Transverse colon (tissue), 4 donors: ENCODE measurements at regions not wholly inside any gene's neighbourhood (a gene's known extent, or its start where the extent isn't known, plus 50 kb on each side); places are given as distances from the start of the nearest gene placed in this dataset.

ENCODE experiments used
- DNase-seq: peaks from one replicate; pipeline ENCODE4 v3.0.0-alpha.2; 2019
- H3K27ac ChIP-seq, 4 donors: fragments of 200-600 bp; sonication (generic); 2 replicates each; pipeline ENCODE4 v1.5.1; 2016 to 2018; ENCODE audit warnings: inconsistent platforms in 4 of 4
- H3K27me3 ChIP-seq: fragments of 200-600 bp; sonication (generic); 2 replicates; pipeline ENCODE4 v1.5.1; 2017; ENCODE audit warnings: inconsistent platforms
- H3K36me3 ChIP-seq, 4 donors: fragments of 200-600 bp; sonication (generic); 2 replicates each; pipeline ENCODE4 v1.5.1; 2017 to 2019; ENCODE audit warnings: inconsistent platforms in 4 of 4
- H3K4me1 ChIP-seq, 4 donors: fragments of 200-600 bp; sonication (generic); 2 replicates each; pipeline ENCODE4 v1.5.1; 2017 to 2020; ENCODE audit warnings: inconsistent platforms in 4 of 4
- H3K4me3 ChIP-seq, 4 donors: fragments of 200-600 bp; sonication (generic); 1 replicate in 1 of 4; 2 replicates in 3 of 4; pipeline versions ENCODE4 v1.5.1 to v1.6.1; 2017 to 2019; ENCODE audit warnings: inconsistent platforms in 4 of 4
- H3K9me3 ChIP-seq, 2 donors: fragments of 200-600 bp; sonication (generic); 2 replicates each; pipeline ENCODE4 v1.5.1; 2017 to 2019; ENCODE audit warnings: inconsistent platforms in 2 of 2
- CTCF ChIP-seq, 5 experiments: fragments of 200-600 bp in 3 of 5; fragments of 450-650 bp in 2 of 5; sonication (generic) in 3 of 5; IDR thresholded peaks; 1 replicate in 2 of 5; 2 replicates in 3 of 5; pipeline ENCODE4 v1.5.1; 2016 to 2017; ENCODE audit warnings: antibody characterized with exemption in 5 of 5, inconsistent platforms in 3 of 5, mild to moderate bottlenecking in 2 of 5, moderate library complexity in 1 of 5
- EP300 ChIP-seq: sonication (generic); formaldehyde crosslinking; IDR thresholded peaks from one replicate; pipeline ENCODE4 v1.6.1; 2017; ENCODE audit warnings: antibody characterized with exemption, low read depth
- POLR2A ChIP-seq: fragments of 450-650 bp; IDR thresholded peaks from one replicate; pipeline ENCODE4 v1.6.1; 2016; ENCODE audit warnings: antibody characterized with exemption, mild to moderate bottlenecking, moderate library complexity
- POLR2AphosphoS5 ChIP-seq, 3 donors: sonication (generic); formaldehyde crosslinking; IDR thresholded peaks; one replicate each; pipeline ENCODE4 v1.6.1; 2016; ENCODE audit warnings: antibody characterized with exemption in 3 of 3
- WGBS, 2 donors: methylation state at CpG; one replicate each; pipeline ENCODE4 v1.1.5; 2018; ENCODE audit warnings: low coverage in 1 of 2; 5-methylcytosine and 5-hydroxymethylcytosine counted together
- in situ Hi-C, 4 donors: fragments of 200-750 bp; cut with MboI; loops; one replicate each; pipeline versions ENCODE4 v1.15.0 to v1.15.1; 2017; ENCODE audit warnings: low sequenced_read_pairs in 3 of 4, low pct_ligation_motif_present in 1 of 4, low pct_unique_long_range_greater_than_20kb in 1 of 4
- intact Hi-C: fragments of 100-400 bp; cut with DNase I; formaldehyde crosslinking; loops from one replicate; pipeline ENCODE4 v1.15.1; 2023; ENCODE audit warnings: low total_unique reads

- in situ Hi-C loops, result no loop called here
- Histone ChIP-seq H3K4me1 (no peaks in the 10 kb centered on the region), H3K9me3 (no peaks in the 10 kb centered on the region), H3K27ac (no peak overlapping the region), H3K4me3 (no peak overlapping the region), H3K36me3 (no peaks in the 10 kb centered on the region), H3K27me3 (no peaks in the 10 kb centered on the region)
- DNase-seq, result no peak
- intact Hi-C loops, result no loop called here
- TF ChIP-seq EP300 (no peak), POLR2A (no peak), CTCF (IDR thresholded peaks at IDR 0.05) (no peak), POLR2AphosphoS5 (IDR thresholded peaks at IDR 0.05) (no peak)
- WGBS, 2 donors, result 82 to 91% methylated on average over 3 of the region's 3 CpGs
These were observed 529.9 kb downstream of the NOVA1 start for GRCh38 chr14:26067786-26068459.

- no peak for DNase-seq
- Histone ChIP-seq H3K27me3 (no peaks in the 10 kb centered on the region), H3K27ac (no peak overlapping the region), H3K4me3 (no peak overlapping the region), H3K36me3 (no peaks in the 10 kb centered on the region), H3K9me3 (no peaks in the 10 kb centered on the region), H3K4me1 (no peaks in the 10 kb centered on the region)
- in situ Hi-C loops (no loop called here), intact Hi-C loops (no loop called here)
- 86 to 94% methylated on average over 2 of the region's 2 CpGs for WGBS, 2 donors
- TF ChIP-seq POLR2A, result no peak
- TF ChIP-seq POLR2AphosphoS5 (IDR thresholded peaks at IDR 0.05), result no peak
- no peak for TF ChIP-seq EP300
- TF ChIP-seq CTCF (IDR thresholded peaks at IDR 0.05), result no peak
These were observed 530.5 kb downstream of the NOVA1 start for GRCh38 chr14:26067341-26067740.

GRCh38 chr14:26056036-26056616 is 541.7 kb downstream of the NOVA1 start:
- H3K4me3 ChIP-seq, result no peak overlapping the region
- no peak for TF ChIP-seq CTCF (IDR thresholded peaks at IDR 0.05)
- TF ChIP-seq EP300, result no peak
- H3K27ac ChIP-seq, result no peak overlapping the region
- 47 to 51% methylated on average over 6 of the region's 6 CpGs for WGBS, 2 donors
- intact Hi-C loops (no loop called here), in situ Hi-C loops (no loop called here)
- no peak for DNase-seq
- no peaks in the 10 kb centered on the region for H3K4me1 ChIP-seq
- H3K9me3 ChIP-seq, result no peaks in the 10 kb centered on the region
- H3K27me3 ChIP-seq, result no peaks in the 10 kb centered on the region
- no peaks in the 10 kb centered on the region for H3K36me3 ChIP-seq

GRCh38 chr14:26032348-26032747 is 565.5 kb downstream of the NOVA1 start:
- Histone ChIP-seq H3K9me3 (no peaks in the 10 kb centered on the region), H3K4me3 (no peak overlapping the region), H3K4me1 (no peaks in the 10 kb centered on the region), H3K27me3 (no peaks in the 10 kb centered on the region), H3K36me3 (no peaks in the 10 kb centered on the region), H3K27ac (no peak overlapping the region)
- DNase-seq, result no peak
- intact Hi-C loops (no loop called here), in situ Hi-C loops (no loop called here)
- TF ChIP-seq CTCF (IDR thresholded peaks at IDR 0.05) (no peak), POLR2AphosphoS5 (IDR thresholded peaks at IDR 0.05) (no peak), EP300 (no peak), POLR2A (no peak)
